ENCODE measurements at regions not wholly inside any gene's neighbourhood (a gene's known extent, or its start where the extent isn't known, plus 50 kb on each side); places are given as distances from the start of the nearest gene placed in this dataset.

DNA sequence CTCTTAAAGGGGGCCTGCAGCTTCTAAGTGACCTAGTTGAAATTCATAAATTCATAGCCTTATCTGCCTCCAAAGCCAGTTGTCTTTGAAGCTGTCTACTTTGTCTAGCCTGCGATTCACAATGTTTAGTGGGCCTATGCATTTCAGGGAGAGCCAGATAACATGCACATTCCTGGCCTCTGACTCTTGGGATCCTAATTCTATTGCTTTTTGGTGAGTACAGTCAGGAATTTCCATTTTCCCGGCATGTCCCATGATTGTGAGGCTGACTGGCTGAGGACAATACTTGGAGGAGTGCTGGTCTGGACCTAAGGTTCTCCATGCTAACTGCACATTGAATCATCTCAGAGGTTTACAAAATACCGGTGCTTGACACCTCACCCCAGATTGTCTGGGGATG lies 155.0 kb downstream of the MSL3 start:
- Mint-ChIP-seq H3K36me3 (no peaks in the 10 kb centered on the region), H3K27ac (no peak overlapping the region), H3K9me3 (ENCODE audit: low read depth) (no peaks in the 10 kb centered on the region), H3K4me1 (ENCODE audit: low read depth) (peaks cover 6% of the 10 kb centered on the region), H3K4me3 (no peak overlapping the region), H3K27me3 (no peaks in the 10 kb centered on the region)

- no peak overlapping the region for H3K4me3 Mint-ChIP-seq
- H3K4me1 Mint-ChIP-seq (ENCODE audit: low read depth): no peaks in the 10 kb centered on the region
- H3K27me3 Mint-ChIP-seq: no peaks in the 10 kb centered on the region
- H3K9me3 Mint-ChIP-seq (ENCODE audit: low read depth): no peaks in the 10 kb centered on the region
- no peak overlapping the region for H3K27ac Mint-ChIP-seq
- H3K36me3 Mint-ChIP-seq: no peaks in the 10 kb centered on the region
These were observed 171.4 kb downstream of the MSL3 start for GRCh38 chrX:11929476-11929875.

- Mint-ChIP-seq H3K4me3 (no peak overlapping the region), H3K4me1 (ENCODE audit: low read depth) (no peaks in the 10 kb centered on the region)
These were observed 174.4 kb downstream of the MSL3 start for GRCh38 chrX:11932423-11932822.

DNA sequence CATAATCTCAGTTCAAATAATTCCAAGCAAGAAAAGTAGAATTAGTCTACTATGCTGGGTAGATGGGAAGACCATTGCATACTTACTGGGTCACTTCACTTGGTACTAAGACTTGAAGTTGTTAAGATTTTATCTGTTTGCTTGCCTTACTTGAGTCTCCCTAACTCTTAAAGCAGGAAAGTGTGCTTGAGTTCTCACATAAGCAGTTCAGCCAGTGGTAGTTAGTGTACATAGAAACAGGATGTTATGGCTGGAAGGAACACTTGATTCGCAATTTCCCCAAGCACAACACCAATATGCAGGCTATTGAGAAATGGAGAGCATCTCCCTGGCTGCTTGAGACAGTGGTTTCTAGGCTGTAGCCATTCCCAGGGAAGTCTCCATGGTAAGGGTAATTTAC lies 176.1 kb downstream of the MSL3 start:
- Mint-ChIP-seq H3K4me1 (ENCODE audit: low read depth) (no peaks in the 10 kb centered on the region), H3K4me3 (no peak overlapping the region), H3K36me3 (no peaks in the 10 kb centered on the region), H3K27ac (no peak overlapping the region), H3K27me3 (no peaks in the 10 kb centered on the region), H3K9me3 (ENCODE audit: low read depth) (no peaks in the 10 kb centered on the region)

More at GRCh38 chrX:11932423-11932822, 174.4 kb downstream of the MSL3 start:
- H3K36me3 Mint-ChIP-seq: no peaks in the 10 kb centered on the region
- H3K27me3 Mint-ChIP-seq: no peaks in the 10 kb centered on the region
- H3K27ac Mint-ChIP-seq: no peak overlapping the region
- no peaks in the 10 kb centered on the region for H3K9me3 Mint-ChIP-seq (ENCODE audit: low read depth)

DNA sequence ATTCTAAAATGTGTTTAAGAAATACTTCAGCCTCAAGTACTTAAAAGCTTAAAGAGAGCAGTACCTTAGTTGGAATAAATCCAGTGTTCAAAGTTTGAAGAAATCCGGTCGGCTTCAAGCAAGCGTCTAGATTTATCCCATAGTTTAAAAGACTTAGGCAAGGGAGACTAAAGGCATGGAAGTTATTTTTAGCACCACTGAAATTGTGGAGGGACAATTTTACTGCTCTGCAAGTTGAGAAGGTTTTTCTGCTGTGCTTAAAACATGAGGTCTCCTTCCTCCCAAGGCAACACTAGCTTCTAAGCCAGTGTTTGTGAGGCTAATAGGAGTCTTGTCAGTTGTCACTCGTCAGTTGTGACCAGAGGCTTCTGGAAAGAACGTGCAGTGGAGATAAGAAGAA lies 183.5 kb downstream of the MSL3 start:
- Mint-ChIP-seq H3K9me3 (ENCODE audit: low read depth) (no peaks in the 10 kb centered on the region), H3K4me3 (no peak overlapping the region), H3K36me3 (no peaks in the 10 kb centered on the region), H3K4me1 (ENCODE audit: low read depth) (no peaks in the 10 kb centered on the region), H3K27ac (no peak overlapping the region), H3K27me3 (no peaks in the 10 kb centered on the region)

DNA sequence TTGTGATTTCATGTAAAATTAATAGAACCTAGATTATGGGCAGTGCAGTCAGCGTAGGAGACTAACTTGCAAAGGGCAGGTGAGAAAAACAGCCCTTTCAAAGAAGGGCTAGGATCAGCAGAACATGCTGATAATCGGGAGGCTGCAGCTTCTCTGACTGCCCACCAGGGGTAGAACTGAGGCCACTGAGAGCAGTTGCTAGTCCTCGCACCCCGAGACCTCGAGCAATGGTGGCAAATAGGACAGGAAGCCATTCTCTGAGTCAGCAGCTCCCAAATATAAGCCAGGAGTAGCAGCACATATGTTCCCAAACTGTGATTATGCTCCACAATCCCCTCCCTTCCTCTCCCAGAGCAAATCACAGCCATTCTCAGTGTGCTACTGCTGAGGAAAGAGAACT lies 186.5 kb downstream of the MSL3 start:
- H3K27me3 Mint-ChIP-seq: peaks cover 4% of the 10 kb centered on the region
- no peaks in the 10 kb centered on the region for H3K36me3 Mint-ChIP-seq
- no peaks in the 10 kb centered on the region for H3K9me3 Mint-ChIP-seq (ENCODE audit: low read depth)
- H3K4me3 Mint-ChIP-seq: no peak overlapping the region
- H3K4me1 Mint-ChIP-seq (ENCODE audit: low read depth): no peaks in the 10 kb centered on the region
- no peak overlapping the region for H3K27ac Mint-ChIP-seq

DNA sequence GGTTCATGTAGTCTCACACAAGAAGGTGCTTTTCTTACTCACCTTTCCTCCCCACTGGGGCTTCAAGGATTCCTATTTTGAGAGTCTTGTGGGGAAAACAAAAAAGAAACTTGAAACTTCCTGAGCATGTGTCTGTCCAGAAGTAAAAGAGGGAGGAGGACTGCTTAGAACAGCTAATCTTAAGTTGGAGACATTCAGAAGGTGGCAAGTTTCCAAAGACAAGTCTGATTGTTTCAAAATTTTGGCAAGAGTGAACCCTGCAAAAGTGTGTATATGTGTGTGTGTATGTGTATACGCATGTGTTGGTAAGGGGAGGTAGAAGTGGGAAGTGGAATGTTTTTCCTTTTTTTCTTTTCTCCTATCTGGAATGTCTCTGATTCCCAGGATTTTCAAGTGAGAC lies 189.0 kb upstream of the FRMPD4 start:
- Mint-ChIP-seq H3K27me3 (peaks cover 4% of the 10 kb centered on the region), H3K27ac (no peak overlapping the region), H3K4me3 (no peak overlapping the region), H3K36me3 (no peaks in the 10 kb centered on the region), H3K4me1 (ENCODE audit: low read depth) (no peaks in the 10 kb centered on the region), H3K9me3 (ENCODE audit: low read depth) (no peaks in the 10 kb centered on the region)

- Mint-ChIP-seq H3K4me1 (ENCODE audit: low read depth) (no peaks in the 10 kb centered on the region), H3K9me3 (ENCODE audit: low read depth) (no peaks in the 10 kb centered on the region), H3K36me3 (no peaks in the 10 kb centered on the region), H3K4me3 (no peak overlapping the region), H3K27ac (no peak overlapping the region), H3K27me3 (peaks cover 2% of the 10 kb centered on the region)
These were observed 186.0 kb upstream of the FRMPD4 start for GRCh38 chrX:11952176-11952720.

GRCh38 chrX:11953615-11954014 lies 184.7 kb upstream of the FRMPD4 start:
- Mint-ChIP-seq H3K36me3 (no peaks in the 10 kb centered on the region), H3K4me1 (ENCODE audit: low read depth) (no peaks in the 10 kb centered on the region), H3K9me3 (ENCODE audit: low read depth) (no peaks in the 10 kb centered on the region), H3K4me3 (no peak overlapping the region), H3K27me3 (no peaks in the 10 kb centered on the region), H3K27ac (no peak overlapping the region)

GRCh38 chrX:11954176-11954575 lies 184.1 kb upstream of the FRMPD4 start:
- Mint-ChIP-seq H3K4me1 (ENCODE audit: low read depth) (no peaks in the 10 kb centered on the region), H3K27ac (no peak overlapping the region), H3K9me3 (ENCODE audit: low read depth) (no peaks in the 10 kb centered on the region), H3K36me3 (no peaks in the 10 kb centered on the region), H3K27me3 (no peaks in the 10 kb centered on the region), H3K4me3 (no peak overlapping the region)

DNA sequence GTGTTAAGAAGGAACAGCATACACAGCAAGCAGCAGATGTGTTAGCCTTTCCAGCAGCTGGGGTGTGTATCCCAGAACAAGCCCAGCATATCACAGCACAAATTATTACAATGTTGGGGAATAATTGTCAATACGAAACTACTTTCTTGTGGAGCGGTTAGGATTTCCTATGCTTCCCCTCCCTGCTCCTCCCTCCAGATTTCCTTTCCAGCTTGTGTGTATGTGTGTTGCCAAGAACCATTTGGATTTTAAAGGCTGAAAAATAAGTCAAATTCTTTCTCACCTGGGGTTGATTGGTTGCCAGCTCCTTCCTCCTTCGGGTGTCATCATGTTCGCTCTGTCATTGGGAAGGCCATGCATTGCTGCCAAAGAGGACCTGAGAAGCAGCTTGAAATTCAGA lies 178.2 kb upstream of the FRMPD4 start:
- Mint-ChIP-seq H3K4me1 (ENCODE audit: low read depth) (no peaks in the 10 kb centered on the region), H3K27ac (no peak overlapping the region), H3K36me3 (no peaks in the 10 kb centered on the region), H3K4me3 (no peak overlapping the region), H3K9me3 (ENCODE audit: low read depth) (no peaks in the 10 kb centered on the region), H3K27me3 (no peaks in the 10 kb centered on the region)

DNA sequence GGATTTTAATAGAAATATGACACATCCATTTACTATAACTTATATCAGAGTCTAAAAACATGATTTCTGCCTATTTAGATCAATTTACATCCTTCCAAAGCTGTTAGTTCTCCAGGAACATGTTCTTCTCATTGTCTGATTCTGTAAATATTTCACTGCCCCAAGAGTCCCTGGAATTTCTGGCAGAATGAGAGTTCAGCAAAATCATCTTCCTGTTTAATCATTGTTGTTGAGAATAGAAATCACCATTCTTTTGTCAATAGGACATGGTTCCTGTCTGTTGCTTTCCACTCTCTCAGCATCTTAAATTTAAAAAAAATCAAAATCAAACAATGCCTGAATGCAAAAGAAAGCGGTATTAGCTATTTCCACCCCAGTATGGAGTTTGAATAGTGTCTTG lies 172.8 kb upstream of the FRMPD4 start:
- Mint-ChIP-seq H3K4me3 (no peak overlapping the region), H3K4me1 (ENCODE audit: low read depth) (no peaks in the 10 kb centered on the region), H3K27ac (no peak overlapping the region), H3K27me3 (peaks cover 3% of the 10 kb centered on the region), H3K9me3 (ENCODE audit: low read depth) (no peaks in the 10 kb centered on the region), H3K36me3 (no peaks in the 10 kb centered on the region)

GRCh38 chrX:11967986-11968869 lies 170.0 kb upstream of the FRMPD4 start:
- Mint-ChIP-seq H3K4me1 (ENCODE audit: low read depth) (no peaks in the 10 kb centered on the region), H3K27me3 (peaks cover 3% of the 10 kb centered on the region), H3K4me3 (no peak overlapping the region), H3K9me3 (ENCODE audit: low read depth) (no peaks in the 10 kb centered on the region), H3K36me3 (no peaks in the 10 kb centered on the region), H3K27ac (no peak overlapping the region)

DNA sequence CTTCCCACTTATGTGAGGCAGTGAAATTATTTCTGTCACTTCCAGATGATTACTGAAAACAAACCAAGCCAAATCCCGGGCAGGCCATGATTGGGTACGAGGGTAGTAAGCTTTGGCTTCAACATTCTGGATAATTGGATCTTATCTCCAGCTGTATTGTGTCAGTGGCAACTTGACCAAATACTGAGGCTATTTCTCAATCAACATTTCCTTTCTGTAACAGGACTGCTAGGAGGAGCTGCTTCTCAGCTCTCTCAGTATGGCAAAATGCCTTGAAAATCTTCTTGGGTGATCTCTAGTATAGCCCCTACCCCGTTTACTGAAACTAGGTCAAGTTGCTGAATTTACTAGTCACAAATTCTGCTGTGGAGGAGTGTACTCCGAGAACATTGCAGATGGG lies 169.3 kb upstream of the FRMPD4 start:
- Mint-ChIP-seq H3K36me3 (no peaks in the 10 kb centered on the region), H3K27me3 (peaks cover 3% of the 10 kb centered on the region), H3K9me3 (ENCODE audit: low read depth) (no peaks in the 10 kb centered on the region), H3K4me3 (no peak overlapping the region), H3K27ac (no peak overlapping the region), H3K4me1 (ENCODE audit: low read depth) (no peaks in the 10 kb centered on the region)

GRCh38 chrX:11970578-11971359 lies 167.5 kb upstream of the FRMPD4 start:
- no peaks in the 10 kb centered on the region for H3K4me1 Mint-ChIP-seq (ENCODE audit: low read depth)
- H3K9me3 Mint-ChIP-seq (ENCODE audit: low read depth): no peaks in the 10 kb centered on the region
- H3K36me3 Mint-ChIP-seq: no peaks in the 10 kb centered on the region
- H3K4me3 Mint-ChIP-seq: no peak overlapping the region
- H3K27ac Mint-ChIP-seq: no peak overlapping the region
- H3K27me3 Mint-ChIP-seq: peaks cover 3% of the 10 kb centered on the region
